Esophagus squamous epithelium (tissue), 5 donors: ENCODE measurements at regions not wholly inside any gene's neighbourhood (a gene's known extent, or its start where the extent isn't known, plus 50 kb on each side); places are given as distances from the start of the nearest gene placed in this dataset.

Experiments used
- DNase-seq: peaks from one replicate; lab custom pipeline; 2025; lab: John Stamatoyannopoulos, UW
- H3K27ac ChIP-seq, 4 donors: fragments of 200-600 bp; sonication (generic); one replicate each; pipeline ENCODE4 v1.5.1; 2016 to 2019; ENCODE audit warnings: mild to moderate bottlenecking in 1 of 4
- H3K27me3 ChIP-seq, 4 donors: fragments of 200-600 bp; sonication (generic); 1 replicate in 3 of 4; 2 replicates in 1 of 4; pipeline versions ENCODE4 v1.5.1 to v1.6.0; 2017 to 2021; ENCODE audit warnings: antibody characterized with exemption in 1 of 4
- H3K36me3 ChIP-seq, 3 donors: fragments of 200-600 bp; sonication (generic); one replicate each; pipeline ENCODE4 v1.5.1; 2016 to 2019
- H3K4me1 ChIP-seq, 3 donors: fragments of 200-600 bp; sonication (generic); one replicate each; pipeline ENCODE4 v1.5.1; 2017 to 2019
- H3K4me3 ChIP-seq, 4 donors: fragments of 200-600 bp; sonication (generic); 1 replicate in 3 of 4; 2 replicates in 1 of 4; pipeline ENCODE4 v1.5.1; 2016 to 2019; ENCODE audit warnings: mild to moderate bottlenecking in 2 of 4, moderate library complexity in 1 of 4
- H3K9me3 ChIP-seq, 3 donors: fragments of 200-600 bp; sonication (generic); one replicate each; pipeline ENCODE4 v1.5.1; 2016 to 2019
- POLR2A ChIP-seq, 4 donors: fragments of 450-650 bp; IDR thresholded peaks; one replicate each; pipeline ENCODE4 v1.6.1; 2017; ENCODE audit warnings: antibody characterized with exemption in 4 of 4, mild to moderate bottlenecking in 4 of 4, moderate library complexity in 3 of 4
- WGBS, 2 donors: methylation state at CpG; one replicate each; pipeline ENCODE4 v1.1.5; 2018; 5-methylcytosine and 5-hydroxymethylcytosine counted together
- intact Hi-C: fragments of 100-400 bp; cut with DNase I; formaldehyde crosslinking; loops from one replicate; pipeline ENCODE4 v1.15.0; 2022
- TF ChIP-seq, protein P1 (sequence below), 6 experiments: fragments of 450-650 bp in 4 of 6; fragments of 200-600 bp in 2 of 6; sonication (generic) in 2 of 6; IDR thresholded peaks; one replicate each; pipeline ENCODE4 v1.5.1; 2016 to 2019; ENCODE audit warnings: antibody characterized with exemption in 6 of 6, mild to moderate bottlenecking in 4 of 6, moderate library complexity in 4 of 6
- donor health status: DM: yes; HTN: yes; CAD: no.

DNA sequence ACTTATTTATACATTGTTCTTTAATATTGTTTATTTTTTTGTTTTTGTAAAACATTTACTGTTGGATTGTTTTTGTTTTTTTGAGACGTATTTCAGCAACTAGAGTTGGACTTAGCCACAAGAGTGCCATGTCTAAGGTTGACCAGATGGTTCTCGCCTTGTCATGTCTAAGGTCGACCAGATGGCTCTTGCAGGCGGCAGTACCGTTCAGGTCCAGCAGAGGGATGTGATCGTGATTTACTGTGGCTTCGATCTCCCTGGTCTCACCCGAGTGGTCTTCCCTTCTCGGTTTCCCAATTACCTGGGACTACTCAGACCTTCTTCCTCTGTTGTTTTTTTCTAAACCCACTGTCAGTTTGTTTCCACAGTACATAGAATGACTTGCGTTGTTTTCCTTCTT, 1438.6 kb downstream of the UQCRFS1 start:
- Histone ChIP-seq H3K4me3 (no peak overlapping the region), H3K9me3 (peaks cover 0 to 72% (median 30%) of the 10 kb centered on the region in 3 donors), H3K27me3 (no peaks in the 10 kb centered on the region), H3K27ac (no peak overlapping the region), H3K4me1 (no peaks in the 10 kb centered on the region), H3K36me3 (peaks cover 0 to 28% (median 0%) of the 10 kb centered on the region in 3 donors)
- intact Hi-C loops, result no loop called here
- WGBS, 2 donors, result 93 to 96% methylated on average over 10 of the region's 10 CpGs
- DNase-seq, result no peak
- no peak for TF ChIP-seq POLR2A (IDR thresholded peaks at IDR 0.05)
- TF ChIP-seq, protein P1, sequence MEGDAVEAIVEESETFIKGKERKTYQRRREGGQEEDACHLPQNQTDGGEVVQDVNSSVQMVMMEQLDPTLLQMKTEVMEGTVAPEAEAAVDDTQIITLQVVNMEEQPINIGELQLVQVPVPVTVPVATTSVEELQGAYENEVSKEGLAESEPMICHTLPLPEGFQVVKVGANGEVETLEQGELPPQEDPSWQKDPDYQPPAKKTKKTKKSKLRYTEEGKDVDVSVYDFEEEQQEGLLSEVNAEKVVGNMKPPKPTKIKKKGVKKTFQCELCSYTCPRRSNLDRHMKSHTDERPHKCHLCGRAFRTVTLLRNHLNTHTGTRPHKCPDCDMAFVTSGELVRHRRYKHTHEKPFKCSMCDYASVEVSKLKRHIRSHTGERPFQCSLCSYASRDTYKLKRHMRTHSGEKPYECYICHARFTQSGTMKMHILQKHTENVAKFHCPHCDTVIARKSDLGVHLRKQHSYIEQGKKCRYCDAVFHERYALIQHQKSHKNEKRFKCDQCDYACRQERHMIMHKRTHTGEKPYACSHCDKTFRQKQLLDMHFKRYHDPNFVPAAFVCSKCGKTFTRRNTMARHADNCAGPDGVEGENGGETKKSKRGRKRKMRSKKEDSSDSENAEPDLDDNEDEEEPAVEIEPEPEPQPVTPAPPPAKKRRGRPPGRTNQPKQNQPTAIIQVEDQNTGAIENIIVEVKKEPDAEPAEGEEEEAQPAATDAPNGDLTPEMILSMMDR (IDR thresholded peaks at IDR 0.05), result no peak

DNA sequence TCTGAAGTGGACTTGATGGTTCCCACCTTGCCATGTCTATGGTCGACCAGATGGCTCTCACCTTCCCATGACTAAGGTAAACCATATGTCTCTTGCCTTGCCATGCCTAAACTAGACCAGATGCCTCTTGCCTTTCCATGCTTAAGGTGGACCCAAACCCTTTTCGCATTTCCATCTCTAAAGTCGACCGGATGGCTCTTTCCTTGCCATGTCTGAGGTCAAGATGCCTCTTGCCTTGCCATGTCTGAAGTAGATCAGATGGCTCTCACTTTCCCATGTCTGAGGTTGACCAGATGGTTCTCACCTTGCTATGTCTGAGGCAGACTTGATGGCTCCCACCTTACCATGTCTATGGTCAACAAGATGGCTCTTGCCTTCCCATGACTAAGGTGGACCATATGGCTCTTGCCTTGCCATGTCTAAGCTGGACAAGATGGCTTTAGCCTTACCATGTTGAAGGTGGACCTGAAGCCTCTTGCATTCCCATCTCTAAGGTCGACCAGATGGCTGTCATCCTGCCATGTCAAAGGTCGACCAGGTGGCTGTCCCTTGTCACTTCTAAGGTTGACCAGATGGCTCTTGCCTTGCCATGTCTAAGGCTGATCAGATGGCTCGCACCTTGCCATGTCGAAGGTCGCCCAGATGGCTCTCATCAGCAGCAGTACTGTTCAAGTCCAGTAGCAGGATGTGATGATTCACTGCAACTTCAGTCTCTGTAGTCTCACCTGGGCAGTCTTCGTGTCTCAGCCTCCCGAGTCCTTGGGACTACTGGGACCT, 1439.4 kb downstream of the UQCRFS1 start:
- Histone ChIP-seq H3K27me3 (no peaks in the 10 kb centered on the region), H3K9me3 (peaks cover 0 to 80% (median 34%) of the 10 kb centered on the region in 3 donors), H3K36me3 (peaks cover 0 to 28% (median 0%) of the 10 kb centered on the region in 3 donors), H3K4me1 (no peaks in the 10 kb centered on the region), H3K4me3 (no peak overlapping the region), H3K27ac (no peak overlapping the region)
- no peak for DNase-seq
- intact Hi-C loops, result no loop called here
- 77 to 79% methylated on average over 11 of the region's 11 CpGs for WGBS, 2 donors
- no peak for TF ChIP-seq POLR2A (IDR thresholded peaks at IDR 0.05)
- TF ChIP-seq, protein P1 (IDR thresholded peaks at IDR 0.05), result no peak

DNA sequence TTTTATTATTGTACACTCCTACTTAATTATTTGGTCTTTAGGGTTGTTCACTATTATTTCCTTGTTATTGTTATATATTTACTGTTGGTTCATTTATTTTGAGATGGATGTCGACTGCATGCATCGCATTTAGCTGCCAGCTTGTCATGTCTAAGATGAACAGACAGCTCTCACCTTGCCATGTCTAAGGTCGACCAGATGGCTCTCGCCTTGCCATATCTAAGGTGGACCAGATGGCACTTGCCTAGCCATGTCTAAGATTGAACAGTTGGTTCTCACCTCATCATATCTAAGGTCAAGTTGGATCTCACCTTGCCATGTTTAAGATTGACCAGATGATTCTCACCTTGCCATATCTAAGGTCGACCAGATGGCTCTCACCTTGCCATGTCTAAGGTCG, 1440.9 kb downstream of the UQCRFS1 start:
- TF ChIP-seq POLR2A (IDR thresholded peaks at IDR 0.05), result no peak
- TF ChIP-seq, protein P1 (IDR thresholded peaks at IDR 0.05), result no peak
- intact Hi-C loops, result no loop called here
- DNase-seq, result no peak
- Histone ChIP-seq H3K27me3 (no peaks in the 10 kb centered on the region), H3K4me1 (no peaks in the 10 kb centered on the region), H3K4me3 (no peak overlapping the region), H3K27ac (no peak overlapping the region), H3K36me3 (peaks cover 0 to 20% (median 0%) of the 10 kb centered on the region in 3 donors), H3K9me3 (peaks cover 0 to 86% (median 34%) of the 10 kb centered on the region in 3 donors)
- WGBS, 2 donors, result 93 to 100% methylated on average over 6 of the region's 6 CpGs

DNA sequence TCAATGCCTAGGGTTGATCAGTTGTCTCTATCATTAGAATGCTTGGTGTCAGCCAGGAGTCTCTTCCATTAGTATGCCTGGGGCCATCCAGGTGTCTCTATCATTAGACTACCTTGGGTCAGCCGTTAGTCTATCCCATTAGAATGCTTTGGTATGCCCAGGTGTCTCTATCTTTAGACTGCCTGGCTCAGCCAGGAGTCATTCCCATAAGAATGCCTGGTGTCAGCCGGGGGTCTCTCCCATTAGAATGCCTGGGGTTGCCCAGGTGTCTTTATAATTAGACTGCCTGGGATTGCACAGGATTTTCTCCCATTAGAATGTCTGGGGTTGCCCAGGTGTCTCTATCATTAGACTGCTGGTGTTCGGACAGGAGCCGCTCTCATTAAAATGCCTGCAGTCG, 1442.9 kb downstream of the UQCRFS1 start:
- no peak for TF ChIP-seq POLR2A (IDR thresholded peaks at IDR 0.05)
- TF ChIP-seq, protein P1 (IDR thresholded peaks at IDR 0.05), result no peak
- Histone ChIP-seq H3K9me3 (peaks cover 0 to 96% (median 37%) of the 10 kb centered on the region in 3 donors), H3K4me3 (no peak overlapping the region), H3K27ac (no peak overlapping the region), H3K27me3 (no peaks in the 10 kb centered on the region), H3K36me3 (peaks cover 0 to 15% (median 0%) of the 10 kb centered on the region in 3 donors), H3K4me1 (no peaks in the 10 kb centered on the region)
- WGBS, 2 donors, result 86 to 94% methylated on average over 4 to 5 of the region's 5 CpGs
- DNase-seq, result no peak
- intact Hi-C loops, result no loop called here

DNA sequence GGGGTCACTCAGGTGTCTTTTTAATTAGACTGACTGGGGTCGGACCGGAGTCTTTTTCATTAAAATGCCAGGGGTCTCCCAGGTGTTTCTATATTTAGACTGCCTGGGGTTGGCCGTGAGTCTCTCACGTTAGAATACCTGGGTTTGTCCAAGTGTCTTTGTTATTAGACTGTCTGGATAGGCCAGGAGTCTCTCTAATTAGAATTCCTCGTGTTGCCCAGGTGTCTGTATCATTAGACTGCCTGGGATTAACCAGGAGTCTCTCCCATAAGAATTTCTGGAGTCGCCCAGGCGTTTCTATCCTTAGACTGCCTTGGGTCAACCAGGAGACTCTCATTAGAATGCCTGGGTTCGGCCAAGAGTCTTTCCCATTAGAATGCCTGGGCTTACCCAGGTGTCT, 1445.7 kb downstream of the UQCRFS1 start:
- no peak for TF ChIP-seq POLR2A (IDR thresholded peaks at IDR 0.05)
- TF ChIP-seq, protein P1 (IDR thresholded peaks at IDR 0.05), result no peak
- WGBS, 2 donors, result 90 to 93% methylated on average over 7 to 8 of the region's 8 CpGs
- H3K27ac ChIP-seq, result no peak overlapping the region
- H3K9me3 ChIP-seq, result peaks cover 0 to 92% (median 34%) of the 10 kb centered on the region in 3 donors
- no peaks in the 10 kb centered on the region for H3K27me3 ChIP-seq
- intact Hi-C loops, result no loop called here
- no peaks in the 10 kb centered on the region for H3K4me1 ChIP-seq
- no peak for DNase-seq
- no peaks in the 10 kb centered on the region for H3K36me3 ChIP-seq
- no peak overlapping the region for H3K4me3 ChIP-seq
